ENCODE measurements at regions not wholly inside any gene's neighbourhood (a gene's known extent, or its start where the extent isn't known, plus 50 kb on each side); places are given as distances from the start of the nearest gene placed in this dataset.
A peak's percentile ranks its signal among the peaks of the same experiment; 100 is the strongest.
"Not testable (repeated sequence)": the region's sequence is repeated elsewhere in the genome, so short reads cannot be mapped to it uniquely, and the experiment has no call there.

GRCh38 chr16:86835982-86836381 is 257.6 kb downstream of the FOXL1 start:
- no peak for DNase-seq (ENCODE audit: low read depth)

GRCh38 chr16:86836503-86837129 is 258.3 kb downstream of the FOXL1 start:
- DNase-seq (ENCODE audit: low read depth) = peak; percentile 86

GRCh38 chr16:86843812-86844211 is 265.5 kb downstream of the FOXL1 start:
- DNase-seq (ENCODE audit: low read depth) = no peak

- no peak for DNase-seq (ENCODE audit: low read depth)
These were observed 266.3 kb downstream of the FOXL1 start for GRCh38 chr16:86844695-86845094.

GRCh38 chr16:86846136-86846535 is 267.8 kb downstream of the FOXL1 start:
- DNase-seq (ENCODE audit: low read depth) = no peak

- DNase-seq (ENCODE audit: low read depth) = peak; percentile 20
These were observed 270.5 kb downstream of the FOXL1 start for GRCh38 chr16:86848821-86849220.

- DNase-seq (ENCODE audit: low read depth) = no peak
These were observed 272.3 kb downstream of the FOXL1 start for GRCh38 chr16:86850670-86851069.

GRCh38 chr16:86852135-86852534 is 273.8 kb downstream of the FOXL1 start:
- no peak for DNase-seq (ENCODE audit: low read depth)

- peak; percentile 16 for DNase-seq (ENCODE audit: low read depth)
These were observed 275.8 kb downstream of the FOXL1 start for GRCh38 chr16:86854058-86854621.

GRCh38 chr16:86854626-86855294 is 276.4 kb downstream of the FOXL1 start:
- no peak for DNase-seq (ENCODE audit: low read depth)

GRCh38 chr16:86856946-86857586 is 278.7 kb downstream of the FOXL1 start:
- DNase-seq (ENCODE audit: low read depth) = no peak

- DNase-seq (ENCODE audit: low read depth) = no peak
These were observed 279.5 kb downstream of the FOXL1 start for GRCh38 chr16:86857807-86858206.

GRCh38 chr16:86858501-86858900 is 280.2 kb downstream of the FOXL1 start:
- no peak for DNase-seq (ENCODE audit: low read depth)

- DNase-seq (ENCODE audit: low read depth) = not testable (repeated sequence)
These were observed 283.0 kb downstream of the FOXL1 start for GRCh38 chr16:86861270-86861858.

GRCh38 chr16:86862595-86863280 is 284.4 kb downstream of the FOXL1 start:
- no peak for DNase-seq (ENCODE audit: low read depth)

GRCh38 chr16:86863609-86864008 is 285.3 kb downstream of the FOXL1 start:
- no peak for DNase-seq (ENCODE audit: low read depth)

GRCh38 chr16:86864586-86864985 is 286.2 kb downstream of the FOXL1 start:
- DNase-seq (ENCODE audit: low read depth) = no peak

- DNase-seq (ENCODE audit: low read depth) = no peak
These were observed 287.7 kb downstream of the FOXL1 start for GRCh38 chr16:86865851-86866662.

- DNase-seq (ENCODE audit: low read depth) = no peak
These were observed 288.8 kb downstream of the FOXL1 start for GRCh38 chr16:86866986-86867722.

- no peak for DNase-seq (ENCODE audit: low read depth)
These were observed 289.7 kb downstream of the FOXL1 start for GRCh38 chr16:86868070-86868469.

Data from ELR (cell line).